A549 (cell line): ENCODE measurements at regions not wholly inside any gene's neighbourhood (a gene's known extent, or its start where the extent isn't known, plus 50 kb on each side); places are given as distances from the start of the nearest gene placed in this dataset.

Experiments
- ATAC-seq, 2 experiments: fragments of 200-7000 bp in 1 of 2; fragments of >200 bp in 1 of 2; cut with Nextera tagmentation in 1 of 2; cut with Tn5 transposase in 1 of 2; 3 replicates each; pipeline versions ENCODE4 v1.8.0 to v1.9.1; 2018 to 2020; ENCODE audit warnings: mild to moderate bottlenecking in 1 of 2, moderate library complexity in 1 of 2
- CTCF ChIA-PET: fragments of 300-600 bp; sonication (Branson Sonifier 250); formaldehyde crosslinking; extraction: SDS; loops from one replicate; lab custom pipeline; 2021; ENCODE audit warnings: antibody characterized with exemption, inconsistent platforms; lab: Yijun Ruan, JAX
- POLR2A ChIA-PET: fragments of 350-600 bp; formaldehyde crosslinking; extraction: SDS; loops from one replicate; lab custom pipeline; 2021; ENCODE audit warnings: antibody characterized with exemption, inconsistent platforms; lab: Yijun Ruan, JAX
- DNase-seq, 2 experiments: peaks; one replicate each; pipeline versions ENCODE4 v3.0.0 to v3.0.0-alpha.2; 2011 to 2016; ENCODE audit warnings: low read depth in 1 of 2, low spot score in 1 of 2
- FAIRE-seq: peaks from 2 replicates; lab custom pipeline; 2011; peaks lifted over from hg19 to GRCh38; lab: Jason Lieb, UNC
- H3K27ac ChIP-seq, 2 experiments: fragments of >200 bp; sonication (Bioruptor Twin); formaldehyde crosslinking; 3 replicates each; pipeline ENCODE4 v1.5.1; 2016 to 2017
- H3K4me1 ChIP-seq: fragments of >200 bp; sonication (Bioruptor Twin); formaldehyde crosslinking; 3 replicates; pipeline ENCODE4 v1.6.1; 2016
- H3K4me2 ChIP-seq: fragments of >200 bp; sonication (Bioruptor Twin); formaldehyde crosslinking; 3 replicates; pipeline ENCODE4 v1.6.1; 2016
- H3K4me3 ChIP-seq: fragments of >200 bp; sonication (Bioruptor Twin); formaldehyde crosslinking; 3 replicates; pipeline ENCODE4 v1.5.1; 2016
- H3K9me3 ChIP-seq: fragments of >200 bp; sonication (Bioruptor Twin); formaldehyde crosslinking; 3 replicates; pipeline ENCODE4 v1.6.1; 2016
- EP300 ChIP-seq, 2 experiments: fragments of >200 bp; sonication (Bioruptor Twin); formaldehyde crosslinking; IDR thresholded peaks; 2 replicates in 1 of 2; 3 replicates in 1 of 2; pipeline ENCODE4 v1.6.1; 2016 to 2017
- FOSB ChIP-seq: fragments of 250-450 bp; sonication (Bioruptor Pico); IDR thresholded peaks from 2 replicates; pipeline ENCODE4 v1.5.0; 2020; ENCODE audit warnings: mild to moderate bottlenecking, moderate library complexity
- FOXS1 ChIP-seq: fragments of 250-450 bp; sonication (Bioruptor Pico); IDR thresholded peaks from 2 replicates; pipeline ENCODE4 v1.5.0; 2020; ENCODE audit warnings: mild to moderate bottlenecking, moderate library complexity
- HEYL ChIP-seq: fragments of 250-450 bp; sonication (Bioruptor Pico); IDR thresholded peaks from 2 replicates; pipeline ENCODE4 v1.8.0; 2021; ENCODE audit warnings: mild to moderate bottlenecking, moderate library complexity
- JUN ChIP-seq, 2 experiments: fragments of >200 bp; sonication (Bioruptor Twin); formaldehyde crosslinking; IDR thresholded peaks; 2 replicates in 1 of 2; 3 replicates in 1 of 2; pipeline ENCODE4 v1.6.1; 2016 to 2017
- JUNB ChIP-seq: fragments of >200 bp; sonication (Bioruptor Twin); formaldehyde crosslinking; IDR thresholded peaks from 2 replicates; pipeline ENCODE4 v1.6.1; 2016
- MAFK ChIP-seq: fragments of 450-650 bp; IDR thresholded peaks from 2 replicates; pipeline ENCODE4 v1.6.1; 2014; ENCODE audit not compliant: partially characterized antibody
- PHF8 ChIP-seq: fragments of 200-600 bp; sonication (generic); IDR thresholded peaks from 2 replicates; pipeline ENCODE4 v1.6.1; 2016; ENCODE audit warnings: low read depth, mild to moderate bottlenecking, antibody characterized with exemption, moderate library complexity, borderline replicate concordance
- POLR2AphosphoS2 ChIP-seq: conservative IDR thresholded peaks from 2 replicates; pipeline ENCODE4 v1.6.1; 2012; ENCODE audit warnings: low read length, improper control_type of control experiment, inconsistent platforms
- RCOR1 ChIP-seq: fragments of 150-350 bp; IDR thresholded peaks from 2 replicates; pipeline ENCODE4 v1.6.1; 2014; ENCODE audit warnings: antibody characterized with exemption, low read length, low read depth
- TP53 ChIP-seq: fragments of 250-450 bp; sonication (Bioruptor Pico); IDR thresholded peaks from 2 replicates; pipeline ENCODE4 v1.5.0; 2021; ENCODE audit warnings: mild to moderate bottlenecking, moderate library complexity
- ZNF302 ChIP-seq: fragments of 250-450 bp; sonication (Bioruptor Pico); IDR thresholded peaks from 2 replicates; pipeline ENCODE4 v1.9.0; 2021; ENCODE audit warnings: inconsistent platforms, mild to moderate bottlenecking, moderate library complexity
- WGBS: methylation state at CpG from one replicate; pipeline ENCODE4 v1.1.6; 2017; ENCODE audit errors: missing lambda C conversion rate; 5-methylcytosine and 5-hydroxymethylcytosine counted together
- TF ChIP-seq, protein P1 (sequence below): fragments of 450-650 bp; IDR thresholded peaks from 2 replicates; pipeline ENCODE4 v1.6.1; 2014; ENCODE audit warnings: antibody characterized with exemption
- TF ChIP-seq, protein P2 (sequence below): fragments of 250-450 bp; sonication (Bioruptor Pico); IDR thresholded peaks from 2 replicates; pipeline ENCODE4 v1.5.0; 2020; ENCODE audit warnings: low read depth, mild to moderate bottlenecking, moderate library complexity
- TF ChIP-seq, protein P3 (sequence below): fragments of >200 bp; sonication (Bioruptor Twin); formaldehyde crosslinking; IDR thresholded peaks from 2 replicates; pipeline ENCODE4 v1.6.1; 2016
- TF ChIP-seq, protein P4 (sequence below): fragments of 150-350 bp; IDR thresholded peaks from 2 replicates; pipeline ENCODE4 v1.6.1; 2014; ENCODE audit warnings: low read depth, mild to moderate bottlenecking, low read length
- TF ChIP-seq, protein P5 (sequence below): fragments of 250-450 bp; sonication (Bioruptor Pico); IDR thresholded peaks from 2 replicates; pipeline ENCODE4 v1.5.0; 2021; ENCODE audit warnings: mild to moderate bottlenecking, moderate library complexity, borderline replicate concordance

DNA sequence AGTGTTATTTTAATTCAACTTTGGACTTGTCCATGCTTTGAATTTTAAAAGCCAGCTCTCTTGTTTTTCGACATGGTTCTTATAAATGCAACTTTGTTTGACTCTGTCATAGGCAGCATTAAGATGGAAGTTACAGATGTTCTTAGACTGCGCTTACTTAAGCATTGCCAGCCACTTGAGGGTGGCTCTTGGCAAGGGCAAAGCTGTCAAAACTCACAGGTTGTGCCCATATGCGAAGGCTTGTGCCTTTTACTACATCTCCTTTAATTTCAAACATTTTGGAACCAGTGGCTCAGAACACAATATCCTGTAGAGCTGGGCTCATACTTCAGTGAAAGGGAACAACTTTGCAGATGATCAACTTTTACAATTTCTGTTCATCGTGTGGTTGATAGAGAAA lies 135.5 kb downstream of the TRAM1L1 start:
- no peaks in the 10 kb centered on the region for H3K4me1 ChIP-seq
- H3K4me2 ChIP-seq, result no peak overlapping the region
- 13% methylated on average over 4 of the region's 4 CpGs for WGBS
- ChIA-PET CTCF (no interaction called here), POLR2A (no interaction called here)
- FAIRE-seq, result no peak
- no peak overlapping the region for H3K27ac ChIP-seq
- no peak overlapping the region for H3K4me3 ChIP-seq
- TF ChIP-seq FOXS1 (no peak), HEYL (CRISPR knock-in tag) (no peak), MAFK (no peak), TP53 (no peak), EP300 (IDR thresholded peaks at IDR 0.05) (no peak), RCOR1 (no peak), JUN (IDR thresholded peaks at IDR 0.05) (no peak), FOSB (no peak), PHF8 (no peak)
- TF ChIP-seq, protein P1, sequence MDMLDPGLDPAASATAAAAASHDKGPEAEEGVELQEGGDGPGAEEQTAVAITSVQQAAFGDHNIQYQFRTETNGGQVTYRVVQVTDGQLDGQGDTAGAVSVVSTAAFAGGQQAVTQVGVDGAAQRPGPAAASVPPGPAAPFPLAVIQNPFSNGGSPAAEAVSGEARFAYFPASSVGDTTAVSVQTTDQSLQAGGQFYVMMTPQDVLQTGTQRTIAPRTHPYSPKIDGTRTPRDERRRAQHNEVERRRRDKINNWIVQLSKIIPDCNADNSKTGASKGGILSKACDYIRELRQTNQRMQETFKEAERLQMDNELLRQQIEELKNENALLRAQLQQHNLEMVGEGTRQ, result no peak
- TF ChIP-seq, protein P2, sequence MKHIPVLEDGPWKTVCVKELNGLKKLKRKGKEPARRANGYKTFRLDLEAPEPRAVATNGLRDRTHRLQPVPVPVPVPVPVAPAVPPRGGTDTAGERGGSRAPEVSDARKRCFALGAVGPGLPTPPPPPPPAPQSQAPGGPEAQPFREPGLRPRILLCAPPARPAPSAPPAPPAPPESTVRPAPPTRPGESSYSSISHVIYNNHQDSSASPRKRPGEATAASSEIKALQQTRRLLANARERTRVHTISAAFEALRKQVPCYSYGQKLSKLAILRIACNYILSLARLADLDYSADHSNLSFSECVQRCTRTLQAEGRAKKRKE (CRISPR knock-in tag), result no peak
- TF ChIP-seq, protein P3, sequence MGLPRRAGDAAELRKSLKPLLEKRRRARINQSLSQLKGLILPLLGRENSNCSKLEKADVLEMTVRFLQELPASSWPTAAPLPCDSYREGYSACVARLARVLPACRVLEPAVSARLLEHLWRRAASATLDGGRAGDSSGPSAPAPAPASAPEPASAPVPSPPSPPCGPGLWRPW, result no peak
- TF ChIP-seq, protein P4, sequence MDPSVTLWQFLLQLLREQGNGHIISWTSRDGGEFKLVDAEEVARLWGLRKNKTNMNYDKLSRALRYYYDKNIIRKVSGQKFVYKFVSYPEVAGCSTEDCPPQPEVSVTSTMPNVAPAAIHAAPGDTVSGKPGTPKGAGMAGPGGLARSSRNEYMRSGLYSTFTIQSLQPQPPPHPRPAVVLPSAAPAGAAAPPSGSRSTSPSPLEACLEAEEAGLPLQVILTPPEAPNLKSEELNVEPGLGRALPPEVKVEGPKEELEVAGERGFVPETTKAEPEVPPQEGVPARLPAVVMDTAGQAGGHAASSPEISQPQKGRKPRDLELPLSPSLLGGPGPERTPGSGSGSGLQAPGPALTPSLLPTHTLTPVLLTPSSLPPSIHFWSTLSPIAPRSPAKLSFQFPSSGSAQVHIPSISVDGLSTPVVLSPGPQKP, result no peak
- TF ChIP-seq, protein P5, sequence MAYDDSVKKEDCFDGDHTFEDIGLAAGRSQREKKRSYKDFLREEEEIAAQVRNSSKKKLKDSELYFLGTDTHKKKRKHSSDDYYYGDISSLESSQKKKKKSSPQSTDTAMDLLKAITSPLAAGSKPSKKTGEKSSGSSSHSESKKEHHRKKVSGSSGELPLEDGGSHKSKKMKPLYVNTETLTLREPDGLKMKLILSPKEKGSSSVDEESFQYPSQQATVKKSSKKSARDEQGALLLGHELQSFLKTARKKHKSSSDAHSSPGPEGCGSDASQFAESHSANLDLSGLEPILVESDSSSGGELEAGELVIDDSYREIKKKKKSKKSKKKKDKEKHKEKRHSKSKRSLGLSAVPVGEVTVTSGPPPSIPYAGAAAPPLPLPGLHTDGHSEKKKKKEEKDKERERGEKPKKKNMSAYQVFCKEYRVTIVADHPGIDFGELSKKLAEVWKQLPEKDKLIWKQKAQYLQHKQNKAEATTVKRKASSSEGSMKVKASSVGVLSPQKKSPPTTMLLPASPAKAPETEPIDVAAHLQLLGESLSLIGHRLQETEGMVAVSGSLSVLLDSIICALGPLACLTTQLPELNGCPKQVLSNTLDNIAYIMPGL (CRISPR knock-in tag), result no peak
- ATAC-seq, result no peak
- no peak for DNase-seq
- no peaks in the 10 kb centered on the region for H3K9me3 ChIP-seq

DNA sequence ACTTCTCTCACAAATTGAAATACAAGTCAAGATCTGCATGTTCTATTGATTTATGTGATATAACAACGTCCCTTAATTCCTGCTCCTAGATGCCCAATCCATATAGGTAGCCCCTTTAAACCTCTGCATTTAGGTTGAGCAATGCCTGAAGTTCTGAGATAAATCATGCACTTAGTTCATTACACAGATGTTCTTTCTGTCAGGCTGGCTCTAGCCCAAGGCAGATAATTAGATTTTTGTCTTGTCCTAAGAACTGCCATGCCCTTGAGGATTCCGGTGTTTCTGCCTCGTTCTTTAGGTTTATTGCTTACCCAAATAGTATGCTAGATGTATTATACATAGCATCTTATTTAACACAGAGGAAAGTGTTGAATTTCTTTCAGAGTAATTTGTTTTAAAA lies 143.1 kb downstream of the TRAM1L1 start:
- ChIA-PET POLR2A (no interaction called here), CTCF (no interaction called here)
- no peak for FAIRE-seq
- no peak for ATAC-seq
- TF ChIP-seq ZNF302 (CRISPR knock-in tag), result no peak
- TF ChIP-seq FOXS1, result no peak
- TF ChIP-seq POLR2AphosphoS2, result no peak
- WGBS, result 5% methylated on average over 3 of the region's 3 CpGs
- Histone ChIP-seq H3K4me3 (no peak overlapping the region), H3K4me2 (no peak overlapping the region), H3K4me1 (no peaks in the 10 kb centered on the region), H3K27ac (no peak overlapping the region), H3K9me3 (no peaks in the 10 kb centered on the region)
- DNase-seq, result no peak

DNA sequence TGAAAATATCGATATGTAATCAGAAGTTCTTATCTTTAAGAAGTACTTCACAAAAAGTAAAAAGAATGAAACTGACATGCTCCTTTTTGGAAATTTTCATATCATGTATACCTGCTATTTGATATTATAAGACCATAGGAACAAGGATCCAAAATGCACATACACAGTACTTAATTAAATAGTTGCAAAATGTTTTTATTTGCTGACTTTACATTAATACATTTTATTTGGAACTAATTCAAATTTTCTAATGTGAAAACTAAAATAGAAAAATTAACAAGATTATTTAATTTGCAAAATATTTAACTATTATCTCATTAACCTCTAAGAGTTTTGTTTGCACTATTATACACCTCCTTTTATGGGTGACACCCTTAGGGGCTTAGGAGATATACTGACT lies 155.0 kb downstream of the TRAM1L1 start:
- WGBS, result 17% methylated on average over 1 of the region's 1 CpG
- ChIA-PET POLR2A (no interaction called here), CTCF (no interaction called here)
- DNase-seq, result no peak
- H3K4me2 ChIP-seq, result no peak overlapping the region
- no peak for FAIRE-seq
- no peaks in the 10 kb centered on the region for H3K4me1 ChIP-seq
- ATAC-seq, result no peak
- TF ChIP-seq MAFK (peak; percentile 57), JUNB (no peak)
- no peak overlapping the region for H3K27ac ChIP-seq
- no peaks in the 10 kb centered on the region for H3K9me3 ChIP-seq
- H3K4me3 ChIP-seq, result no peak overlapping the region
